Amniotic epithelial cell (primary cell): ENCODE measurements at regions not wholly inside any gene's neighbourhood (a gene's known extent, or its start where the extent isn't known, plus 50 kb on each side); places are given as distances from the start of the nearest gene placed in this dataset.
A peak's percentile ranks its signal among the peaks of the same experiment; 100 is the strongest.

Source experiments
- DNase-seq: peaks from one replicate; pipeline ENCODE4 v3.0.0-alpha.2; 2010; ENCODE audit warnings: low read depth

DNA sequence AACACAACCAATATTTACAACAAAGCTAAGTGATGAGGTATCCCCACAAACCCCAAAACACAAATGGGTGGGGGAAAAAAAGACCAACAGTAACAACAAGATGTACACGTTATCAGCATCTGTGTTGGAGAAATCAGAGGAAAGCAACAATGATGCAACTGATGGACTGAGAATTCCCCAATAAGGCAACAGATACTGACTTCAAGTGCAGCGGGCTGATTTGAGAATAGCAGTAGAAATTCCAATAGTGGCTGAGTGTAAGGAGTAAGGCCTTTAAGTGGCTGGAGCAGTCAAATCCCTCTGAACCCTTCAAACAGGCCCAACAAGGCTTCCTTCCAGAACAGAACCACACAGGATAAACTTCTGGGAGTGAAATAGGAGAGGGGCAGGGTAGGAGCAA is 97.6 kb downstream of the TM2D1 start:
- DNase-seq = no peak

- no peak for DNase-seq
Measured at GRCh38 chr1:61626816-61627215, 98.1 kb downstream of the TM2D1 start.

GRCh38 chr1:61623852-61624251 is 101.1 kb downstream of the TM2D1 start:
- no peak for DNase-seq

DNA sequence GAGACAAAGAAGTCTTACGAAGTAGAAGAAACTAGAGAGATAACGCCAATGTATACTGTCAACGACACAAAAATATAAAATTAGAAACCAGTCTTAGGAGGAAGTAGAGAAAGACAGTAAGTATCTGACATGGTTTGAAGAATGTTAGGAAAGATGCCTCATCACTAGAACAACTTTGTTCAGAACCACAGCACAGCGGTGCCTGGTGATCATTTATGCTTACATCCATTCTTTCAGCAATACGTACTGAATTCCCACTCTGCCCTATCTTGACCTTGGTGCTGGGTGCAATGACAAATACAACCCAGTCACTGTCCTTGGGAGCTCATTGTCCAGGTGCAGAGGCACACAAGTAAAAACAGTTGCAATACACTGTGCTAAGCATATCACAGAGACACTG is 104.4 kb downstream of the TM2D1 start:
- no peak for DNase-seq

DNA sequence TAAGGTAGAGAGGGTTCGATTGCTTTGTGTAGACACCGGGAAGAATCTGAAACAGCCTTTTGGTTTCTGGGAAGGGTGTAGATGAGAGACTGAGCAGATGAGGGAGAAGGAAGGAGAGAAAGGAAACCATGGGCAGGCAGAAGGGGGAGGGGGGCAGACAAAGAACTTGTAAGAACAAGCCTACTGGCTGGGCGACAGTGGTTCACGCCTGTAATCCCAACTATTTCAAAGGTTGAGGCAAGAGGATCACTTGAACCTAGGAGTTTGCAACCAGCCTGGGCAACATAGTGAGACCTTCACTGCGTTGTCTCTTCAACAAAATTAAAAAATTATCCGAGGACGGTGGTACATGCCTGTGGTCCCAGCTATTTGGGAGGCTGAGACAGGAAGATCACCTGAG is 106.2 kb downstream of the TM2D1 start:
- DNase-seq = no peak

GRCh38 chr1:61618193-61618592 is 106.7 kb downstream of the TM2D1 start:
- DNase-seq = no peak

GRCh38 chr1:61616830-61617229 is 108.1 kb downstream of the TM2D1 start:
- DNase-seq = no peak

GRCh38 chr1:61612602-61613001 is 112.3 kb downstream of the TM2D1 start:
- DNase-seq = no peak

- DNase-seq = no peak
Measured at GRCh38 chr1:61609040-61609439, 115.9 kb downstream of the TM2D1 start.

DNA sequence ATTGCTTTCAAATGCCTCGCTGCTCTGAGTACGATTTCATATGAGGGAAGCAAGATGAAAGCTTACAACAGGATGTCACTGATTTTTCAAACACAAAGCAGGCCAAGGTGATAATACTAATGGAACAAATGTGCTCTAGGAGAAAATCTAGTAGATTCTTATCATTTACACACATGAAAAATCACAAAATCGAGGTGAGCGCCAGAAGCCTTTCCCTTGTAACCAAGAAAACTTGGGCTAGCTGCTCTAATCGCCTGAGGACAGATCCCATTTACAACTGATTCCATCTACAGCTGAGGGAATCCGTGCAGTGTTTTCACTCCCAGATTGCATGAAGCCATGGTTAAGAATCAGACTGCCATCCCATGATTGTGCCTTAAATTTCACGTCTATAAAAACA is 117.5 kb downstream of the TM2D1 start:
- DNase-seq = no peak

DNA sequence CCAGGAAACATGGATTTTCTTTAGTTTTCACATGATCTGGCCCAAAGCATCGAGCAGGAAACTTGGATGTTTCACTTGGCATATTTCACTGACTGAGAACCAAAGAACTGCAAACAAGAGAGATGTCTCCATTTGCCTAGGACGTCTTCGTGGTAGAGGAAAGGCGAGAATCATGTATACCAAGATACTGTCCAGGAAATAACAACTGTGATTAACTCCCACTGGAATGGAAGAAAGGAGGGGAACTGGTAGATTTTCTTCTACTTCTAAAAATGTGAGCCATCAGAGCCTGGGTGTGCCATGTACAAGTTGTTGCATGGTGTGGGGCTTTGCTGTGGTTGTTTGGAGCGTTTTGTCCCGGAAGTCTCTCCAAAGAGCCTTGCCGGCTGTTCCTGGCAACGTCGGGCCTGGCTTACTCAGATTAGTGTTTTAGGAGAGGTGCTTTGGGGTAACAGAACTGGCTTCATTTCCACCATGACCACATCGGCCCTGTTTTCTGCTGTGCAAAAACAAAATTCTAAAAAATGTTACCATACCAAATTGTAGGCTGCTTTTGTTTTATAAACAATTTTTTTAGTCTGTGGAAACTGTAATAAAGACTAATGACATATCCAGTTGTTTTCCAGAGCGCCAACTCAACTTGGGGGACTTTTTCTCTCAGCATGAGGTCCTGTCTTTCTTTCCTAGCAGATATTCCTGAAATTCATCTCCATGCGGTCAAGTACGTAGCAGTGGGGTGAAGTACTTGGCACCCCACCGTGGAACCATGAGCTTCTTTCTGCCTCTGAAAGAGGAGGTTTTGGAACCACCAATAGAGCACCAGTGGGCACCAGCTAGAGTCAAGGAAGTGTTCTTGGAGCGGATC is 118.3 kb downstream of the TM2D1 start:
- DNase-seq = no peak

- no peak for DNase-seq
Measured at GRCh38 chr1:61605607-61606321, 119.2 kb downstream of the TM2D1 start.

DNA sequence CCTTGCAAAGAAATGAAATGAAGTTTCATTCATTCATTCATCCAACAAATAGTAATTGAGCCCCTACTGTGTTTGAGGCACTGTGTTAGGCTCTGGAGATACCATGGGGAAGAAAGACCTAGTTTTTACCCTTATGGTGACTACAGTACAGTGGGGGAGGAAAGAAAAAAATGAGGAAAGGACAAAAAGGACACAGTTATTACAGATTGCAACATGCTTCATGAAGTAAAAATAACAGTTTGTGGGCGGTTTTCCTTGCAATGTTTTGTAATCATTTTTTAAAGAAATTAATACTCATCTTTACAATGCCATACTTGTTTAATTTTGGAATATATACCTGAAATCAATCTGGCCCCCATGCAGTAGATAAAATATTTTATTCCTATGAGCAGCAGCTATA is 120.3 kb downstream of the TM2D1 start:
- no peak for DNase-seq

- no peak for DNase-seq
Measured at GRCh38 chr1:61604261-61604660, 120.7 kb downstream of the TM2D1 start.

DNA sequence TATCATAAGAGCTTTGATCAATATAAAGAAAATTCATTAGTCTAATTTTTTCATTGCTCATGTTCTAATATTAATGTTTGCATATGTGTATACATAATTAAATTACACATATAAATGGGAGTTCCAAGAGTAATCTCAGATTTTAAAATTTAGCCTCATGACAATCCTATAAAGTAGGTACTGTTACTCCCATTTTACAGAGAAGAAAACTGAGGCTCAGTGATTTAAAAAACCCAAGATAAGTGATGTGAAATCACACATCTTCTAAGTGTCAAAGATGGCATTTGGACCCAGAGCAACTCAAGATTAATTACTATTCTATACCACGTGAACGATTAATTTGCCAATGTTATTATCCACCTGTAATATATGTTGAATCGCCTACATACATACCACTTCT is 122.3 kb downstream of the TM2D1 start:
- no peak for DNase-seq

DNA sequence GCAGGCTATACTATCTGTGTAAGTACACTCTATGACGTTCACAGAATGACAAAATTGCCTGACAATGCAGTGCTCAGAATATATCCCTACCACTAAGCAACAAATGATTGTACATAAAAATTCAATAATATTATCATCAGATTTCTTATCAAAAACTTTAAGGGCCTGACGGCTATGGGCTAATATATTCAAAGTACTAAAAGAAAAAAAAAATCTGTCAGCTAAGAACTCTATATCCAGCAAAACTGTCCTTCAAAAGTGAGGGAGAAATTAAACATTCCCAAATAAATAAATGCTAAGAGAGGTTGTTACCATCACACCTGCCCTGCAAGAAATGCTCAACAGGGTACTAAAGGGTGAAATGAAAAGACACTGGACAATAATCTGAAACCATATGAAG is 127.3 kb downstream of the TM2D1 start:
- no peak for DNase-seq

GRCh38 chr1:61593331-61593730 is 131.6 kb downstream of the TM2D1 start:
- no peak for DNase-seq

DNA sequence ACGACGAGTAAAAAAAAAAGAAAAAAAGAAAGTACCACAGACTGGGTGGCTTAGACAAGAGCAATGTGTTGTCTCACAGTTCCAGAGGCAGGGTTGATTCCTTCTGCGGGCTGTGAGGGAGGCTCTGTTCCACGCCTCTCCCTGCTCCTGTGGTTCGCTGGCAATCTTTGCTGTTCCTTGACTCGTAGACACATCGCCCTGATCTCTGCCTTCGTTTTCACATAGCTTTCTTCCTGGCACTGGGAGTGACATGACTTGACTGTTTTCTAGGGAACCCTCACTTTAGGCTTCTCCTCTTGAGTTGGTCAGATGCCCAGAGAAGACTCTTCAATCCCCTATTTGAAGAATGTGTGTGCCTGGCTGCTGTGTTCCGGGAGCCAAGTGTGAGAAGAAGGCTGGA is 133.6 kb downstream of the TM2D1 start:
- DNase-seq = no peak

GRCh38 chr1:61588736-61589672 is 135.9 kb downstream of the TM2D1 start:
- peak; percentile 35 for DNase-seq

DNA sequence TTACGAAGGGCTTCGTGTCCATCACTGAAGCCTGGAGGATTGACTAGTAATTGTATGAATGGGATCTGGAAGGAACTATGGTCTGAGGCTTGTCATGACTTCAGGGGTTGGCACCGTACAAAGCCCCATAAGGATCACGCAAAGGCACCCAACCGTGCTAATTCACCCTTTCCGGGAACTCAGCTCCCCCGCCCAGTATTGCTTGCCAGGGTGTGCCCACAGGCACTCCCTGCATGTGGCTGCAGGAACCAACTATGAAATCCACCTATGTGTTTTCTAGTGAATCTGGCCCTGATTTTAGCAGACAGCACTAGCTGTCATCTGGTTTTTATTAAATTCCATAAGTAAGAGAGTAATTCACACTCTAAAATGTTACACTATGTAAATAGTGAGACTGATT is 139.2 kb downstream of the TM2D1 start:
- DNase-seq = no peak

DNA sequence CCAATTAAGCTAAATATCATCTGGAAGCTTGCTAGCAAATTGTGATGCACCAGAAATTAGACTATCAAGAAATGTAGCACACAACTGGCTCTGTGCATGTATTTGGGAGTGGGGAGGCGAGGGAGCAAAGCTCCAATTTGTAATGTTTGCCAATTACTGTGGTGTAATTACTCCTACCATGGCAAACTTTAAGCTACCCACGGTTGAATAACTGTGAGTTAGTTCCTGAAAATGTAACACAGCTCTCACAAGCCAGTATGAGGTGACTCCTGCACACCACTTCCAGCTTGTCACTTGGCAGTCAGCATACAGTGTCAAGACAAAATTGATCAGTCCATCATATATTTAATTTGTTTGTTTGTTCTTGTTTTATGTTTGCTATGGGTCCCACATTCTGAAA is 141.2 kb downstream of the TM2D1 start:
- no peak for DNase-seq

DNA sequence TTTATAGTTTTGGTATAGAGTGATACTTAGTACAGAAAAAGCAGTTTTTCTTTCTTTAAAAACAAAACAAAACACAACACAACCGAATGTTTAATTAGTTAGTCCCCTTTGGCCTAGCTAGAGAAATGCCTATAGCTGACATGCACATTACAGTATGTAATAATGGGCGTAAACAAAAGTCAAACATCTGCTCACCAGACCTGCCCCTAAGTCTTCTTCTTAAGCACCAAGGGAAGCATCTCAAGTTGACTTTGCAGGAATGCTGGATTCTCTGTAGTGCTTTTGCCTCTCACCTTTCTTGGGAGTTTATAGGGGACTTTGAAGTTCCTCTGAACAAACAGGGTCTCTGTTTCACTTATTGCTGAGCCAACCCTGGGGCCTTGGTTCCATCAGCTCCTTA is 143.7 kb downstream of the TM2D1 start:
- DNase-seq = no peak

DNA sequence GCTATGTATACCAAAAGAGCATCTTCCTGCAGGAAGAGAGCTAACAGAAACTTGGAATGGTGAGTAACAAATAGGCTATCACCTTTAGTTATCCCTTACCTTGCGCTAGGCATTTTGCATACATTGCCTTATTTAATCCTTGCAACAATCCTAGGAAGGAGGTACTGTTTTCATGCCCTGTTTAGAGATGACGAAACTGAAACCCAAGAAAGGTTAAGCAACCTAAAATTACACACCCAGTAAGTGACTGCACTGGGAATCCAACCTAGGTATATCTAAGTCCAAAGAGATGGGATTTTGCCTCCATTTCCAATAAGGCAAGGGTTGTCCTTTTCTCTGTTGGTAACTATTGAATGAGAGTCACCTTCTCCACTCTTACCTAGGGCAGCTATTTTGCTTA is 144.5 kb downstream of the TM2D1 start:
- DNase-seq = no peak
